ENCODE measurements at regions not wholly inside any gene's neighbourhood (a gene's known extent, or its start where the extent isn't known, plus 50 kb on each side); places are given as distances from the start of the nearest gene placed in this dataset.

- H3K79me2 ChIP-seq (ENCODE audit: insufficient read depth, low read length) = no peaks in the 10 kb centered on the region
- H3K23me2 ChIP-seq (ENCODE audit: insufficient read length, low read depth, low read length, poor library complexity, severe bottlenecking) = no peaks in the 10 kb centered on the region
- no peak overlapping the region for H4K91ac ChIP-seq (ENCODE audit: insufficient read length, low read depth, low read length)
- H2BK20ac ChIP-seq (ENCODE audit: low read depth, low read length, poor library complexity, severe bottlenecking) = no peak overlapping the region
- Mint-ChIP-seq H3K4me1 (no peaks in the 10 kb centered on the region), H3K9me3 (no peaks in the 10 kb centered on the region), H3K4me3 (no peak overlapping the region), H3K27me3 (ENCODE audit: low read depth) (no peaks in the 10 kb centered on the region), H3K36me3 (ENCODE audit: insufficient read depth in 1 of 3, low read depth in 3 of 3) (no peaks in the 10 kb centered on the region), H3K27ac (no peak overlapping the region)
- H4K5ac ChIP-seq (ENCODE audit: insufficient read length, low read depth, low read length) = no peak overlapping the region
- no peak overlapping the region for H2BK12ac ChIP-seq (ENCODE audit: insufficient read length, low read depth, low read length)
- no peak for DNase-seq
- H4K20me1 ChIP-seq (ENCODE audit: control insufficient read depth, insufficient read depth, insufficient read length) = no peaks in the 10 kb centered on the region
- H3K4me1 ChIP-seq (ENCODE audit: insufficient read depth, low read length) = no peaks in the 10 kb centered on the region; the same call in 1 of the 2 replicates
- no peak overlapping the region for H2AFZ ChIP-seq (ENCODE audit: low read length)
- no peak overlapping the region for H2BK5ac ChIP-seq (ENCODE audit: insufficient read length, low read length)
- H3K9ac ChIP-seq (ENCODE audit: extremely low read depth, insufficient read length, low read length) = no peak overlapping the region
- no peaks in the 10 kb centered on the region for H3K9me3 ChIP-seq (ENCODE audit: control insufficient read depth, low read depth, low read length)
- H2BK120ac ChIP-seq (ENCODE audit: low read depth, low read length, poor library complexity, severe bottlenecking) = no peak overlapping the region
- H3K4ac ChIP-seq (ENCODE audit: low read depth, low read length) = no peak overlapping the region
- no peaks in the 10 kb centered on the region for H3K27me3 ChIP-seq (ENCODE audit: insufficient read depth, low read length)
- no peak overlapping the region for H3K14ac ChIP-seq (ENCODE audit: insufficient read depth, low read length)
- no peak overlapping the region for H3K18ac ChIP-seq (ENCODE audit: insufficient read length, low read depth, low read length)
- no peaks in the 10 kb centered on the region for H3K79me1 ChIP-seq (ENCODE audit: insufficient read depth, low read depth, low read length, poor library complexity, severe bottlenecking)
- H2AK5ac ChIP-seq (ENCODE audit: insufficient read length, low read length) = no peak overlapping the region
- H3K27ac ChIP-seq (ENCODE audit: insufficient read length, low read depth, low read length) = no peak overlapping the region
- no peak overlapping the region for H2BK15ac ChIP-seq (ENCODE audit: low read depth, low read length)
- no peak overlapping the region for H3K56ac ChIP-seq (ENCODE audit: insufficient read length, low read depth, low read length)
- no peak overlapping the region for H3K23ac ChIP-seq (ENCODE audit: insufficient read length, low read depth, low read length)
- no peak overlapping the region for H3T11ph ChIP-seq (ENCODE audit: low read length)
- no peak for TF ChIP-seq CTCF (conservative IDR thresholded peaks at IDR 0.05)
- no CpG with 5 or more reads among the region's 4 CpGs for WGBS (ENCODE audit: extremely low coverage, insufficient read length, low lambda C conversion rate)
- H4K8ac ChIP-seq (replicated peaks; ENCODE audit: insufficient read length, low read depth, low read length) = no peak overlapping the region
- no peak overlapping the region for H3K4me2 ChIP-seq (ENCODE audit: insufficient read depth, insufficient read length, low read length)
Measured at GRCh38 chr13:65932587-65933239, 1297.4 kb downstream of the PCDH9 start.
